Hepatocyte (in vitro differentiated cells): ENCODE measurements at regions not wholly inside any gene's neighbourhood (a gene's known extent, or its start where the extent isn't known, plus 50 kb on each side); places are given as distances from the start of the nearest gene placed in this dataset.

Source experiments
- CTCF ChIP-seq: fragments of 200-600 bp; sonication (generic); IDR thresholded peaks from 2 replicates; pipeline ENCODE4 v1.5.1; 2016; ENCODE audit warnings: antibody characterized with exemption, mild to moderate bottlenecking; ENCODE audit not compliant: poor library complexity
- EZH2 ChIP-seq: fragments of 200-600 bp; sonication (generic); IDR thresholded peaks from 2 replicates; pipeline ENCODE4 v1.6.1; 2016; ENCODE audit warnings: antibody characterized with exemption, mild to moderate bottlenecking, borderline replicate concordance
- EZH2phosphoT487 ChIP-seq: fragments of 200-600 bp; sonication (generic); IDR thresholded peaks from one replicate; pipeline ENCODE4 v1.6.1; 2018; ENCODE audit warnings: antibody characterized with exemption, mild to moderate bottlenecking, low read depth, moderate library complexity; ENCODE audit not compliant: unreplicated experiment, severe bottlenecking

- TF ChIP-seq CTCF (no peak), EZH2 (no peak), EZH2phosphoT487 (no peak)
Observed at GRCh38 chr1:170303034-170303433, 157.3 kb downstream of the NTMT2 start.
